Tibial nerve (tissue), 4 donors: ENCODE measurements at regions not wholly inside any gene's neighbourhood (a gene's known extent, or its start where the extent isn't known, plus 50 kb on each side); places are given as distances from the start of the nearest gene placed in this dataset.

Source experiments
- DNase-seq, 2 donors: peaks; one replicate each; pipeline ENCODE4 v3.0.0-alpha.2; 2019; ENCODE audit warnings: low spot score in 2 of 2
- H3K27ac ChIP-seq, 4 donors: fragments of 200-600 bp; sonication (generic) in 3 of 4; one replicate each; pipeline ENCODE4 v1.5.1; 2017 to 2019; ENCODE audit warnings: mild to moderate bottlenecking in 1 of 4
- H3K27me3 ChIP-seq, 2 donors: fragments of 200-600 bp; sonication (generic) in 1 of 2; one replicate each; pipeline versions ENCODE4 v1.5.1 to v1.6.0; 2017 to 2019
- H3K36me3 ChIP-seq, 3 donors: fragments of 200-600 bp; sonication (generic); one replicate each; pipeline ENCODE4 v1.5.1; 2018 to 2019
- H3K4me1 ChIP-seq, 4 donors: fragments of 200-600 bp; sonication (generic) in 3 of 4; one replicate each; pipeline ENCODE4 v1.5.1; 2017 to 2019
- H3K4me3 ChIP-seq, 4 donors: fragments of 200-600 bp; sonication (generic) in 3 of 4; one replicate each; pipeline ENCODE4 v1.5.1; 2017 to 2019; ENCODE audit warnings: mild to moderate bottlenecking in 1 of 4, moderate library complexity in 1 of 4
- H3K9me3 ChIP-seq, 4 donors: fragments of 200-600 bp; sonication (generic) in 3 of 4; one replicate each; pipeline ENCODE4 v1.5.1; 2017 to 2019
- EP300 ChIP-seq, 2 donors: sonication (generic); formaldehyde crosslinking; IDR thresholded peaks; one replicate each; pipeline ENCODE4 v1.6.1; 2017; ENCODE audit warnings: antibody characterized with exemption in 2 of 2, mild to moderate bottlenecking in 1 of 2
- POLR2A ChIP-seq, 2 donors: fragments of 450-650 bp; IDR thresholded peaks; one replicate each; pipeline ENCODE4 v1.6.1; 2017; ENCODE audit warnings: antibody characterized with exemption in 2 of 2, mild to moderate bottlenecking in 2 of 2, moderate library complexity in 2 of 2
- WGBS, 2 donors: methylation state at CpG; one replicate each; pipeline ENCODE4 v1.1.5; 2018; 5-methylcytosine and 5-hydroxymethylcytosine counted together
- TF ChIP-seq, protein P1 (sequence below), 5 experiments: fragments of 200-600 bp in 3 of 5; fragments of 450-650 bp in 2 of 5; sonication (generic) in 3 of 5; IDR thresholded peaks; one replicate each; pipeline ENCODE4 v1.5.1; 2016 to 2019; ENCODE audit warnings: antibody characterized with exemption in 5 of 5, mild to moderate bottlenecking in 3 of 5, moderate library complexity in 2 of 5

DNA sequence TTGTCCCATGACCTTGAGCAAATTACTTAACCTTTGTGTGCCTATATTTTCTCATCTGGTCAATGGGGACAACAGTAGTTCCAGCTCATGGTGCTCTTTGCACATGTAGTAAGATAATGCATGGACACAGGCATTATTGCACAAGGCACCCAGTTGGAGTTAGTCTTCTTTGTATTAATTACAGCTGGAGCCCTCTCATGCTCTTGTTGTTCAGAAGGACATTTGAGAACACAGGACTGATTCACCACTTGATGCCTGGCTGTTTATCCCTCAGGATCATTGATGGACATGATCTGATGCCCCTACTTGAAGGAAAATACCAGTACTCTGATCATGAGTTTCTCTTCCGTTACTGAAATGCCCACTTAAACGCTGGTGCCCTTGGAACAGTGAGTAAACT is 1068.6 kb downstream of the NLGN4Y start:
- Histone ChIP-seq H3K4me3 (no peak overlapping the region), H3K9me3 (no peaks in the 10 kb centered on the region), H3K27ac (no peak overlapping the region), H3K27me3 (no peaks in the 10 kb centered on the region), H3K4me1 (no peaks in the 10 kb centered on the region), H3K36me3 (no peaks in the 10 kb centered on the region)
- WGBS, 2 donors: 93% methylated on average over 2 of the region's 2 CpGs; no CpG with 5 or more reads in 1 of the 2 donors
- TF ChIP-seq POLR2A (IDR thresholded peaks at IDR 0.05) (no peak), EP300 (IDR thresholded peaks at IDR 0.05) (no peak)
- TF ChIP-seq, protein P1, sequence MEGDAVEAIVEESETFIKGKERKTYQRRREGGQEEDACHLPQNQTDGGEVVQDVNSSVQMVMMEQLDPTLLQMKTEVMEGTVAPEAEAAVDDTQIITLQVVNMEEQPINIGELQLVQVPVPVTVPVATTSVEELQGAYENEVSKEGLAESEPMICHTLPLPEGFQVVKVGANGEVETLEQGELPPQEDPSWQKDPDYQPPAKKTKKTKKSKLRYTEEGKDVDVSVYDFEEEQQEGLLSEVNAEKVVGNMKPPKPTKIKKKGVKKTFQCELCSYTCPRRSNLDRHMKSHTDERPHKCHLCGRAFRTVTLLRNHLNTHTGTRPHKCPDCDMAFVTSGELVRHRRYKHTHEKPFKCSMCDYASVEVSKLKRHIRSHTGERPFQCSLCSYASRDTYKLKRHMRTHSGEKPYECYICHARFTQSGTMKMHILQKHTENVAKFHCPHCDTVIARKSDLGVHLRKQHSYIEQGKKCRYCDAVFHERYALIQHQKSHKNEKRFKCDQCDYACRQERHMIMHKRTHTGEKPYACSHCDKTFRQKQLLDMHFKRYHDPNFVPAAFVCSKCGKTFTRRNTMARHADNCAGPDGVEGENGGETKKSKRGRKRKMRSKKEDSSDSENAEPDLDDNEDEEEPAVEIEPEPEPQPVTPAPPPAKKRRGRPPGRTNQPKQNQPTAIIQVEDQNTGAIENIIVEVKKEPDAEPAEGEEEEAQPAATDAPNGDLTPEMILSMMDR (IDR thresholded peaks at IDR 0.05): no peak
- DNase-seq: no peak

DNA sequence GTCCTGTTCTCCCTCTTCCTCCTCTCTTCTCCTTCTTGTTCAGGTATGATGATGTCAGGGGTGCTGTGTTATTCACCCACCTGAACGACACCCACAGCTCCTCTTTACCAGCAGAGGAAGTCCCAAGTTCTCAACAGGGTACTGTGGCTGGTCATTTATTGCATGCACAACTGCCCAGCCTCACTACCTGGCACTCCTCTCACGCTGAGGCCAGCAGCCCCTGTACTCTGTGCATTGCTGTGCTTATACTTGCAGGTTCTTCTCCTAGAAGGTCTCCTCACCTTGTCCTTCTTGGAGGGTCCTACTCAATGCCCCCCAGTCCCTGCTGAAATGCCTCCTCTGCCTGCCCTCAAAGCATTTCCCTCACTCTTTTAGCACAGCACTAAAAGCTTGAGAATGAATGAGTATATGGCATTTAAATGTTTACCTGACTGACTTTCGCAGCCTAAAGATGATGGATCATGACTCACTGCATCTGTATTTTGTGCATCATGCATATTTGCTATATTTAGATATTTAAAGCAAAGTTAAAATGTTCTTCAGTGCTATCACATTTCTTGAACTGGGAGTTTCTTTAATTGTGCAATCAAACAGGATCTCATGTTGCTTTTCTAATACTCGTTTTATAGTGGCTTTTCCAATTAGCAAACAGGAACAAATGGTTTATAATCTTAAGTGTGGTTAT is 1069.3 kb downstream of the NLGN4Y start:
- H3K27ac ChIP-seq: no peak overlapping the region
- H3K4me3 ChIP-seq: no peak overlapping the region
- H3K36me3 ChIP-seq: no peaks in the 10 kb centered on the region
- no peaks in the 10 kb centered on the region for H3K4me1 ChIP-seq
- no peaks in the 10 kb centered on the region for H3K9me3 ChIP-seq
- H3K27me3 ChIP-seq: no peaks in the 10 kb centered on the region
- TF ChIP-seq POLR2A (IDR thresholded peaks at IDR 0.05) (no peak), EP300 (IDR thresholded peaks at IDR 0.05) (no peak)
- TF ChIP-seq, protein P1 (IDR thresholded peaks at IDR 0.05): no peak
- WGBS, 2 donors: 68% methylated on average over 4 of the region's 4 CpGs; no CpG with 5 or more reads in 1 of the 2 donors
- no peak for DNase-seq

DNA sequence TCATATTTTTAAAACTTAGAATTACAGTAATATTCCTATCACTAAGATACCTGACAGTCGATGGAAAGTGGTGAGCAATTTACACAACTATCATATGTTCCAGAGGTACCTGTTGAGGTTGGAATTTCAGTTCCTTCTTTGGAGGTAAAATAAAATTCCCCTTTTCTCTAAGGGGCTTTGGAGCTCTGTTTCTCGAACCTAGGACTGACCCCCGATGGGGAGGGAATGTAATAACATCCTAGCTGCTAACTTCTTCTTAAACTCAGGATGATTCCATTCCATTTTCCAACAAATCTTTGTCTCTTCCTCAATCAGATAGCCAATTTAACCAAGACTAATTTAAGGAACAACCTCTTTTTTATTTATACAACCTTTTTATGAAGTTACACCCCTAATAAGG is 1069.8 kb downstream of the NLGN4Y start:
- Histone ChIP-seq H3K27me3 (no peaks in the 10 kb centered on the region), H3K4me3 (no peak overlapping the region), H3K9me3 (no peaks in the 10 kb centered on the region), H3K36me3 (no peaks in the 10 kb centered on the region), H3K27ac (no peak overlapping the region), H3K4me1 (no peaks in the 10 kb centered on the region)
- WGBS, 2 donors: 61% methylated on average over 3 of the region's 3 CpGs; no CpG with 5 or more reads in 1 of the 2 donors
- DNase-seq: no peak
- TF ChIP-seq EP300 (IDR thresholded peaks at IDR 0.05) (no peak), POLR2A (IDR thresholded peaks at IDR 0.05) (no peak)
- TF ChIP-seq, protein P1 (IDR thresholded peaks at IDR 0.05): no peak

- H3K4me1 ChIP-seq: no peaks in the 10 kb centered on the region
- 91% methylated on average over 3 of the region's 3 CpGs; no CpG with 5 or more reads in 1 of the 2 donors for WGBS, 2 donors
- no peak overlapping the region for H3K4me3 ChIP-seq
- H3K27ac ChIP-seq: no peak overlapping the region
- H3K27me3 ChIP-seq: no peaks in the 10 kb centered on the region
- no peaks in the 10 kb centered on the region for H3K9me3 ChIP-seq
- H3K36me3 ChIP-seq: no peaks in the 10 kb centered on the region
- TF ChIP-seq, protein P1 (IDR thresholded peaks at IDR 0.05): no peak
- no peak for TF ChIP-seq EP300 (IDR thresholded peaks at IDR 0.05)
- no peak for TF ChIP-seq POLR2A (IDR thresholded peaks at IDR 0.05)
- no peak for DNase-seq
Observed at GRCh38 chrY:15600565-15600964, 1076.2 kb downstream of the NLGN4Y start.

DNA sequence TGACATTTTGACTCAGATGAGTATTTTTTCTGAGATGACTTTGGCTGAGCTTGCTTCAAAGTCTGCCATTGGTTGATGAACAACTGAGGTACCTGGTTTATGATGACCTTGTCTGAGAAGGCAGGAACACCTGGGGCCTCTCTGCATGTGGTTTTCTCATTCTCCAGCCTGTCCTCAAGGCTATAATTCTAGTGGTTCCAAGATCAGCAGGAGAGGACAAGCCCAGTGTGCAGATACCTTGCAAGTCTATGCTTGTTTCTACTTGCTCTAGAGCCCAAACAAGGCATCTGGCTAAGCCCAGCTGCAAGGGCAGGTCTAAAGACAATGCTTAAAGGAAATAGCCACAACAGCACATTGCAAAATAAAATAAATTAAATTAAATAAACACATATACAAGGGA is 1100.0 kb downstream of the NLGN4Y start:
- DNase-seq: no peak
- no peak overlapping the region for H3K4me3 ChIP-seq
- no peak for TF ChIP-seq POLR2A (IDR thresholded peaks at IDR 0.05)
- TF ChIP-seq, protein P1 (IDR thresholded peaks at IDR 0.05): no peak
- no peak for TF ChIP-seq EP300 (IDR thresholded peaks at IDR 0.05)
- no peaks in the 10 kb centered on the region for H3K27me3 ChIP-seq
- no peak overlapping the region for H3K27ac ChIP-seq
- no peaks in the 10 kb centered on the region for H3K36me3 ChIP-seq
- no peaks in the 10 kb centered on the region for H3K4me1 ChIP-seq
- peaks cover 0 to 10% (median 0%) of the 10 kb centered on the region in 4 donors for H3K9me3 ChIP-seq
